PC-3 (cell line): ENCODE measurements at regions not wholly inside any gene's neighbourhood (a gene's known extent, or its start where the extent isn't known, plus 50 kb on each side); places are given as distances from the start of the nearest gene placed in this dataset.

Experiments
- ATAC-seq: fragments of 200-7000 bp; cut with Tn5 transposase; 2 replicates; pipeline ENCODE4 v1.9.1; 2020; ENCODE audit warnings: mild to moderate bottlenecking, moderate library complexity
- BruUV-seq: library from RNA; stranded (reverse); fragments of 400-500 nt; replicated peaks from 2 replicates; lab custom pipeline; 2021; lab: Mats Ljungman, UMichigan
- CTCF ChIA-PET: fragments of 300-600 bp; sonication (Branson Sonifier 250); formaldehyde crosslinking; loops from one replicate; lab custom pipeline; 2022; ENCODE audit warnings: antibody characterized with exemption; lab: Charles Lee
- POLR2A ChIA-PET: fragments of 300-600 bp; sonication (Branson Sonifier 250); formaldehyde crosslinking; loops from one replicate; lab custom pipeline; 2022; ENCODE audit warnings: antibody characterized with exemption; ENCODE audit not compliant: unreplicated experiment; lab: Charles Lee
- DNase-seq: peaks from one replicate; pipeline ENCODE4 v3.0.0-alpha.2; 2015
- H2AFZ ChIP-seq: fragments of 300-600 bp; sonication (generic); 2 replicates; pipeline ENCODE4 v1.6.0; 2016; ENCODE audit warnings: antibody characterized with exemption, low read length
- H3F3A ChIP-seq: fragments of 300-600 bp; sonication (generic); one replicate; pipeline ENCODE4 v1.6.0; 2017; ENCODE audit warnings: antibody characterized with exemption, low read length, control low read depth, mild to moderate bottlenecking; ENCODE audit not compliant: unreplicated experiment
- H3K27ac ChIP-seq: fragments of 300-600 bp; sonication (generic); 2 replicates; pipeline ENCODE4 v1.5.1; 2016; ENCODE audit warnings: mild to moderate bottlenecking, low read length
- H3K27me3 ChIP-seq: fragments of 300-600 bp; sonication (generic); 2 replicates; pipeline ENCODE4 v1.6.1; 2016; ENCODE audit warnings: low read length, mixed read lengths
- H3K36me3 ChIP-seq: fragments of 300-600 bp; sonication (generic); 2 replicates; pipeline ENCODE4 v1.6.1; 2016; ENCODE audit warnings: low read depth, mixed run types, low read length, mixed read lengths
- H3K4me1 ChIP-seq: fragments of 300-600 bp; sonication (generic); 2 replicates; pipeline ENCODE4 v1.5.1; 2016; ENCODE audit warnings: low read length; ENCODE audit not compliant: insufficient read depth
- H3K4me2 ChIP-seq: fragments of 300-600 bp; sonication (generic); 2 replicates; pipeline ENCODE4 v1.6.0; 2016; ENCODE audit warnings: low read length
- H3K4me3 ChIP-seq: fragments of 300-600 bp; sonication (generic); 2 replicates; pipeline ENCODE4 v1.5.1; 2016; ENCODE audit warnings: mild to moderate bottlenecking, low read length, mixed read lengths
- H3K79me2 ChIP-seq: fragments of 300-600 bp; sonication (generic); 2 replicates; pipeline ENCODE4 v1.6.1; 2017; ENCODE audit warnings: low read length, mixed read lengths
- H3K9ac ChIP-seq: fragments of 300-600 bp; sonication (generic); 2 replicates; pipeline ENCODE4 v1.6.0; 2016; ENCODE audit warnings: mild to moderate bottlenecking, low read length
- H3K9me2 ChIP-seq: fragments of 300-600 bp; sonication (generic); replicated peaks from 2 replicates; pipeline ENCODE4 v1.6.1; 2016; ENCODE audit warnings: mixed run types, low read length, mixed read lengths
- H3K9me3 ChIP-seq: fragments of 300-600 bp; sonication (generic); 2 replicates; pipeline ENCODE4 v1.6.1; 2016; ENCODE audit warnings: low read length, mixed read lengths
- H4K20me1 ChIP-seq: fragments of 300-600 bp; sonication (generic); 2 replicates; pipeline ENCODE4 v1.6.1; 2016; ENCODE audit warnings: low read length, mixed read lengths
- CTCF ChIP-seq: fragments of 300-600 bp; sonication (generic); conservative IDR thresholded peaks from 2 replicates; pipeline ENCODE4 v1.5.1; 2017; ENCODE audit warnings: antibody characterized with exemption, low read depth, mild to moderate bottlenecking, low read length
- EZH2 ChIP-seq: fragments of 300-600 bp; sonication (generic); IDR thresholded peaks from one replicate; pipeline ENCODE4 v1.6.1; 2017; ENCODE audit warnings: antibody characterized with exemption, mild to moderate bottlenecking, low read length; ENCODE audit not compliant: unreplicated experiment
- EZH2phosphoT487 ChIP-seq: fragments of 300-600 bp; sonication (generic); IDR thresholded peaks from 2 replicates; pipeline ENCODE4 v1.6.1; 2018; ENCODE audit warnings: mild to moderate bottlenecking, antibody characterized with exemption, low read length, borderline replicate concordance
- intact Hi-C: fragments of 100-400 bp; cut with micrococcal nuclease; formaldehyde crosslinking; loops from 2 replicates; pipeline ENCODE4 v1.9.0; 2023

- H3K9me3 ChIP-seq, result no peaks in the 10 kb centered on the region
- no peaks in the 10 kb centered on the region for H4K20me1 ChIP-seq
- no peak for TF ChIP-seq EZH2phosphoT487
- TF ChIP-seq EZH2, result no peak
- TF ChIP-seq CTCF, result no peak
- H3K4me2 ChIP-seq, result no peak overlapping the region
- no TSS peak for BruUV-seq
- H3K9me2 ChIP-seq, result no peaks in the 10 kb centered on the region
- H3K27me3 ChIP-seq, result peaks cover 71% of the 10 kb centered on the region
- intact Hi-C loops, result no loop called here
- DNase-seq, result no peak
- no peak for ATAC-seq
- H3K9ac ChIP-seq, result no peak overlapping the region
- H3K4me3 ChIP-seq, result no peak overlapping the region
- no peak overlapping the region for H2AFZ ChIP-seq
- no peaks in the 10 kb centered on the region for H3K79me2 ChIP-seq
- H3K4me1 ChIP-seq, result no peaks in the 10 kb centered on the region
- no peaks in the 10 kb centered on the region for H3K36me3 ChIP-seq
- ChIA-PET POLR2A (no interaction called here), CTCF (no interaction called here)
- no peak overlapping the region for H3K27ac ChIP-seq
- no peaks in the 10 kb centered on the region for H3F3A ChIP-seq
These were observed 333.8 kb upstream of the ADGRL2 start for GRCh38 chr1:81466961-81467360.

- no peak for ATAC-seq
- H3K36me3 ChIP-seq, result no peaks in the 10 kb centered on the region
- H3K9me3 ChIP-seq, result no peaks in the 10 kb centered on the region
- TF ChIP-seq CTCF (no peak), EZH2 (no peak), EZH2phosphoT487 (no peak)
- H2AFZ ChIP-seq, result no peak overlapping the region
- intact Hi-C loops, result no loop called here
- no TSS peak for BruUV-seq
- CTCF ChIA-PET, result no interaction called here
- H3K9me2 ChIP-seq, result no peaks in the 10 kb centered on the region
- no peak overlapping the region for H3K4me3 ChIP-seq
- no peak overlapping the region for H3K9ac ChIP-seq
- peaks cover 62% of the 10 kb centered on the region for H3K27me3 ChIP-seq
- H3K4me2 ChIP-seq, result no peak overlapping the region
- H3K79me2 ChIP-seq, result no peaks in the 10 kb centered on the region
- DNase-seq, result no peak
- POLR2A ChIA-PET, result no interaction called here
- no peaks in the 10 kb centered on the region for H4K20me1 ChIP-seq
- H3K4me1 ChIP-seq, result no peaks in the 10 kb centered on the region
- H3F3A ChIP-seq, result no peaks in the 10 kb centered on the region
- H3K27ac ChIP-seq, result no peak overlapping the region
These were observed 336.5 kb upstream of the ADGRL2 start for GRCh38 chr1:81463936-81464837.

GRCh38 chr1:81459043-81459442 is 341.7 kb upstream of the ADGRL2 start:
- intact Hi-C loops, result no loop called here
- BruUV-seq, result no TSS peak
- H3K4me1 ChIP-seq, result no peaks in the 10 kb centered on the region
- no peak for TF ChIP-seq CTCF
- TF ChIP-seq EZH2phosphoT487, result no peak
- no peak for TF ChIP-seq EZH2
- H2AFZ ChIP-seq, result no peak overlapping the region
- no peaks in the 10 kb centered on the region for H4K20me1 ChIP-seq
- DNase-seq, result no peak
- ATAC-seq, result no peak
- H3K9ac ChIP-seq, result no peak overlapping the region
- ChIA-PET CTCF (no interaction called here), POLR2A (no interaction called here)
- no peaks in the 10 kb centered on the region for H3K79me2 ChIP-seq
- H3K4me3 ChIP-seq, result no peak overlapping the region
- H3K9me3 ChIP-seq, result no peaks in the 10 kb centered on the region
- H3F3A ChIP-seq, result no peaks in the 10 kb centered on the region
- H3K4me2 ChIP-seq, result no peak overlapping the region
- no peaks in the 10 kb centered on the region for H3K9me2 ChIP-seq
- no peak overlapping the region for H3K27ac ChIP-seq
- H3K36me3 ChIP-seq, result no peaks in the 10 kb centered on the region
- peaks cover 29% of the 10 kb centered on the region for H3K27me3 ChIP-seq
